ENCODE measurements at regions not wholly inside any gene's neighbourhood (a gene's known extent, or its start where the extent isn't known, plus 50 kb on each side); places are given as distances from the start of the nearest gene placed in this dataset.

DNA sequence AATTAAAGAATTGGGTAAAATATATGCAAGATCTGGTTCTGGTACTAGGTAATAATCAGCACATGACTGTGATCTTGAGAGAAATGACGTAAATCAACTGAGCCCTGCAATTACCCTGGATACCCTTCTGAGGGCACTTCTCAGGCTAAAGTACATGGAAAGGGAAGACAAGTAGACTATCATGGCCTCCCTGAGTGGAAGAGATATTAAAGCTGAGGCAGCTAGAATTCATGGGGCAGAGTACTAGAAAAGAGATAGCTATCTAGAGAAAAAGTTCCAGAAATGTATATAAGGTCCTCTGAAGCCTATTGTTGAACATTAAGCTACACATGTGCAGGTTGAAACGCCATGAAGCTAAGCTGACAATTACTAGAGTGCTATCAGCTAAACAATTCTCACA, 249.6 kb downstream of the NKX6-1 start:
- TF ChIP-seq, protein P1, sequence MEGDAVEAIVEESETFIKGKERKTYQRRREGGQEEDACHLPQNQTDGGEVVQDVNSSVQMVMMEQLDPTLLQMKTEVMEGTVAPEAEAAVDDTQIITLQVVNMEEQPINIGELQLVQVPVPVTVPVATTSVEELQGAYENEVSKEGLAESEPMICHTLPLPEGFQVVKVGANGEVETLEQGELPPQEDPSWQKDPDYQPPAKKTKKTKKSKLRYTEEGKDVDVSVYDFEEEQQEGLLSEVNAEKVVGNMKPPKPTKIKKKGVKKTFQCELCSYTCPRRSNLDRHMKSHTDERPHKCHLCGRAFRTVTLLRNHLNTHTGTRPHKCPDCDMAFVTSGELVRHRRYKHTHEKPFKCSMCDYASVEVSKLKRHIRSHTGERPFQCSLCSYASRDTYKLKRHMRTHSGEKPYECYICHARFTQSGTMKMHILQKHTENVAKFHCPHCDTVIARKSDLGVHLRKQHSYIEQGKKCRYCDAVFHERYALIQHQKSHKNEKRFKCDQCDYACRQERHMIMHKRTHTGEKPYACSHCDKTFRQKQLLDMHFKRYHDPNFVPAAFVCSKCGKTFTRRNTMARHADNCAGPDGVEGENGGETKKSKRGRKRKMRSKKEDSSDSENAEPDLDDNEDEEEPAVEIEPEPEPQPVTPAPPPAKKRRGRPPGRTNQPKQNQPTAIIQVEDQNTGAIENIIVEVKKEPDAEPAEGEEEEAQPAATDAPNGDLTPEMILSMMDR (IDR thresholded peaks at IDR 0.05; ENCODE audit: low read depth, low read length): no peak
- TF ChIP-seq EZH2phosphoT487 (IDR thresholded peaks at IDR 0.05; ENCODE audit: low read depth): no peak

All from OCI-LY3 (cell line).